Spleen (tissue), 7 donors: ENCODE measurements at regions not wholly inside any gene's neighbourhood (a gene's known extent, or its start where the extent isn't known, plus 50 kb on each side); places are given as distances from the start of the nearest gene placed in this dataset.

Experiments used
- POLR2A ChIP-seq, 3 donors: fragments of 450-650 bp; IDR thresholded peaks; one replicate each; pipeline ENCODE4 v1.5.1; 2017; ENCODE audit warnings: antibody characterized with exemption in 3 of 3, mild to moderate bottlenecking in 1 of 3
- POLR2AphosphoS5 ChIP-seq, 3 donors: sonication (generic); formaldehyde crosslinking; IDR thresholded peaks; one replicate each; pipeline ENCODE4 v1.5.1; 2017; ENCODE audit warnings: antibody characterized with exemption in 3 of 3
- TF ChIP-seq, protein P1 (sequence below), 11 experiments: fragments of 200-600 bp in 7 of 11; fragments of 450-650 bp in 4 of 11; sonication (generic) in 4 of 11; IDR thresholded peaks in 8 of 11; conservative IDR thresholded peaks in 3 of 11; 1 replicate in 7 of 11; 2 replicates in 4 of 11; pipeline versions ENCODE4 v1.4.0 to v1.8.0; 2016 to 2021; ENCODE audit warnings: antibody characterized with exemption in 11 of 11, inconsistent platforms in 4 of 11, mild to moderate bottlenecking in 1 of 11
- donor health status: DM: no; HTN: no; CAD: no; lungs with moderate emphysema.
- donor health status: DM: no; HTN: no; CAD: no.
- donor health status: DM: no; HTN: no; CAD: no.

DNA sequence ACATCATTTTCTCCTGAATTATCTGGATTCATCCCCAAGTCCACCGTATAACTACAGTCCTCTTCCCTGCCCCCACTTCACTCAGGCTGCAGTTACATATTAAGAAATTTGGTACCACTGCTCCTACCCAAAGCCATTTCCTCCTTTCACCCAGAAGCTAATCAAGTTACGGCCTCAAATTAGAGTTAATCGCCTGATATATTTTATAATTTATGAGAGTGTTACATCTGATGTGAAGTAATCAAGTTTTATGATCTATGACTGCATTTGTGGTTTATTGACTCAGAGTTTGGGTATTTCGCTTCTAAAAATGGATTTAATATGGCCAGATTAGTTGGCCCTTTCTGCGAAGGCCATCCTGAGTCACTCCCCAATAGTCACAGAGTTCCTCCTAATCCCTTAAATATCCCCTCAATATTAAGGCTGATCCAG is 223.6 kb upstream of the KIF2A start:
- TF ChIP-seq POLR2A (IDR thresholded peaks at IDR 0.05) (no peak), POLR2AphosphoS5 (IDR thresholded peaks at IDR 0.05) (no peak)
- TF ChIP-seq, protein P1, sequence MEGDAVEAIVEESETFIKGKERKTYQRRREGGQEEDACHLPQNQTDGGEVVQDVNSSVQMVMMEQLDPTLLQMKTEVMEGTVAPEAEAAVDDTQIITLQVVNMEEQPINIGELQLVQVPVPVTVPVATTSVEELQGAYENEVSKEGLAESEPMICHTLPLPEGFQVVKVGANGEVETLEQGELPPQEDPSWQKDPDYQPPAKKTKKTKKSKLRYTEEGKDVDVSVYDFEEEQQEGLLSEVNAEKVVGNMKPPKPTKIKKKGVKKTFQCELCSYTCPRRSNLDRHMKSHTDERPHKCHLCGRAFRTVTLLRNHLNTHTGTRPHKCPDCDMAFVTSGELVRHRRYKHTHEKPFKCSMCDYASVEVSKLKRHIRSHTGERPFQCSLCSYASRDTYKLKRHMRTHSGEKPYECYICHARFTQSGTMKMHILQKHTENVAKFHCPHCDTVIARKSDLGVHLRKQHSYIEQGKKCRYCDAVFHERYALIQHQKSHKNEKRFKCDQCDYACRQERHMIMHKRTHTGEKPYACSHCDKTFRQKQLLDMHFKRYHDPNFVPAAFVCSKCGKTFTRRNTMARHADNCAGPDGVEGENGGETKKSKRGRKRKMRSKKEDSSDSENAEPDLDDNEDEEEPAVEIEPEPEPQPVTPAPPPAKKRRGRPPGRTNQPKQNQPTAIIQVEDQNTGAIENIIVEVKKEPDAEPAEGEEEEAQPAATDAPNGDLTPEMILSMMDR (IDR thresholded peaks at IDR 0.05 in 8 of 11, conservative IDR thresholded peaks at IDR 0.05 in 3 of 11): no peak
